GM19467 (cell line): ENCODE measurements at regions not wholly inside any gene's neighbourhood (a gene's known extent, or its start where the extent isn't known, plus 50 kb on each side); places are given as distances from the start of the nearest gene placed in this dataset.
A peak's percentile ranks its signal among the peaks of the same experiment; 100 is the strongest.

ENCODE experiments used
- ATAC-seq: cut with Tn5 transposase; IDR thresholded peaks from one replicate; pipeline ENCODE4 v1.9.1; 2021; ENCODE audit warnings: mild to moderate bottlenecking, moderate library complexity; ENCODE audit not compliant: unreplicated experiment

GRCh38 chr2:18427762-18428161 is 132.7 kb downstream of the RDH14 start:
- ATAC-seq, result no peak

GRCh38 chr2:18426174-18426573 is 134.3 kb downstream of the RDH14 start:
- no peak for ATAC-seq

GRCh38 chr2:18425210-18425703 is 135.2 kb downstream of the RDH14 start:
- ATAC-seq, result no peak

- ATAC-seq, result no peak
Measured at GRCh38 chr2:18423636-18424035, 136.8 kb downstream of the RDH14 start.

GRCh38 chr2:18422432-18423165 is 137.9 kb downstream of the RDH14 start:
- ATAC-seq, result no peak

GRCh38 chr2:18413676-18414396 is 146.6 kb downstream of the RDH14 start:
- ATAC-seq, result no peak

- ATAC-seq, result no peak
Measured at GRCh38 chr2:18412980-18413675, 147.3 kb downstream of the RDH14 start.

- no peak for ATAC-seq
Measured at GRCh38 chr2:18411626-18412025, 148.8 kb downstream of the RDH14 start.

GRCh38 chr2:18410543-18410942 is 149.9 kb downstream of the RDH14 start:
- no peak for ATAC-seq

- no peak for ATAC-seq
Measured at GRCh38 chr2:18408638-18409037, 151.8 kb downstream of the RDH14 start.

GRCh38 chr2:18406219-18406618 is 154.2 kb downstream of the RDH14 start:
- ATAC-seq, result no peak

- ATAC-seq, result no peak
Measured at GRCh38 chr2:18404708-18405107, 155.7 kb downstream of the RDH14 start.

GRCh38 chr2:18403921-18404522 is 156.4 kb downstream of the RDH14 start:
- ATAC-seq, result no peak

- no peak for ATAC-seq
Measured at GRCh38 chr2:18402831-18403230, 157.6 kb downstream of the RDH14 start.

GRCh38 chr2:18401471-18401870 is 159.0 kb downstream of the RDH14 start:
- ATAC-seq, result no peak

- no peak for ATAC-seq
Measured at GRCh38 chr2:18399601-18400000, 160.9 kb downstream of the RDH14 start.

GRCh38 chr2:18398833-18399232 is 161.6 kb downstream of the RDH14 start:
- ATAC-seq, result no peak

GRCh38 chr2:18396329-18397010 is 164.0 kb downstream of the RDH14 start:
- ATAC-seq, result no peak

- ATAC-seq, result no peak
Measured at GRCh38 chr2:18395555-18395954, 164.9 kb downstream of the RDH14 start.

- ATAC-seq, result peak; percentile 86
Measured at GRCh38 chr2:18387441-18388206, 172.8 kb downstream of the RDH14 start.
